Amygdala (tissue), 56 donors: ENCODE measurements at regions not wholly inside any gene's neighbourhood (a gene's known extent, or its start where the extent isn't known, plus 50 kb on each side); places are given as distances from the start of the nearest gene placed in this dataset.

ENCODE experiments used
- DNase-seq, 56 donors: peaks; one replicate each; lab custom pipeline; 2025; lab: John Stamatoyannopoulos, UW

DNA sequence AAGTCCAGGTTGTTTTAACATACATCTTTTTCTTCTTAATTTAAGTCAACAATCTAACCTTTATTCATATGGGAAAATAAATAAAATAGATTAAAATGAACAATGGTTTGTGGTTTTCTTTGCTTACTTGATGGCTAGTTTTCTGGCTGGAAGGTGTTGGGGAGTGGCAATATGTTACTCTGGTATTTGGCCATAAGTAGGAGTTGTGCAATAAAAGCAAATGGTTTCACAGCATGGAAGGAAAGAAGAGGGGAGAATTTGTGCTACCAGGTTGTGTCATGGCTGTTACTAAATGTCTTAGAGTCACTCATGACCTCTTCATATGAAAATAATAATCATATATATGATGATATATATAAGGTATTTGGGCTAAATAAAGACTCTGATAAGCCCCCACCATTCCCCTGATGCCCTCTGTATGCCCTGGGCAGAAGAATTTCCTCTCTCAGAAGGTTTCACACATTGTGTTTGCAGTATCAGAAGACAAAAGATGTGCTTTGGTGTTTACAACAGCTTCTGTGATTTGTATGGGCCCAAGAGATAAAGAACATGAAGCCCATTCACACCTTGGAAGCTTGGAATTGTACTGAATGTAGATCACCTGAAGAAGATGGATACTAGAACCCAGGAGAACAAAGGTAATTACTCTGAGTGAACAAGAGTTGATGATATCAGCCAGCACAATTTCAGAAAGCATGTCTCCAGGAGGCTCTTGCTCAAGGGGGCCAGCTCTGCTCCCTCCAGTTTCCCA is 160.9 kb downstream of the ALG10B start:
- no peak for DNase-seq

DNA sequence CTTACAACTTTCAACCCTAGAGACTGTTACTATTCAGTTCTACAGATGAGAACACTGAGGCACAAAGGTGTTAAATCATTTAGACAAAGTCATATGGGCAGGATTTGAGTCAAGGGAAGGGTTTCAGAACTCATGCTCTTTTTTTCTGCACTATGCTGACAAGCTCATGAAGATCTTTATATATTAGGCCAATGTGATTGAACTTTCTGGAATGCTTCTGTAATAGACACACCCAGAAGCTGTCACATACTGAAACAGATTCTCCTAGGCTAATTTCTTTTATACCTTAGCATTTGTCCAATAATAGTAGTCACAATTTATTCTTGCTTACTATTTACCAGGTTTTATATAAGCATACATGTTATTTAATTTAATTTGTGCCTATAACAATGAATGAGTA is 164.0 kb downstream of the ALG10B start:
- no peak for DNase-seq

GRCh38 chr12:38484821-38485449 is 168.4 kb downstream of the ALG10B start:
- DNase-seq, result no peak

- DNase-seq, result no peak
These were observed 172.3 kb downstream of the ALG10B start for GRCh38 chr12:38488866-38489265.

DNA sequence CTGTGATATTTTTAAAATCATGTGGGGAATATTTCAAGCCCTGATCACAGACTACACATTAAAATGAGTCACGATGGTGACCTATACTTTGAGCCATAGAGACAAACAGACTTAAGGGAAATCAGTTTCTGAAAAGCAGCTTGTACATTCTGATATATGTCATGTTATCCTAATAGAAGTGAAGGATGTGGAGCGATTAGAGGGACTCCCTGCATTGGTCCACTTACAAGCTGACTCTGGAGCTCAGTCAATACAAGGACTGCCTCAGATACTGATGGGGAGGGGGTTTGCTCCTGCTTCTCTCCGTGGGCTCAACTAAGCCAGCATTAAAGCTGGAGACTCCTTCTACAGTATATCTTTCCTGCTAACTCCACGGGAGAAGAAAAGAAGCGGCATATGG is 173.5 kb downstream of the ALG10B start:
- no peak for DNase-seq

GRCh38 chr12:38490941-38491340 is 174.4 kb downstream of the ALG10B start:
- DNase-seq, result no peak

DNA sequence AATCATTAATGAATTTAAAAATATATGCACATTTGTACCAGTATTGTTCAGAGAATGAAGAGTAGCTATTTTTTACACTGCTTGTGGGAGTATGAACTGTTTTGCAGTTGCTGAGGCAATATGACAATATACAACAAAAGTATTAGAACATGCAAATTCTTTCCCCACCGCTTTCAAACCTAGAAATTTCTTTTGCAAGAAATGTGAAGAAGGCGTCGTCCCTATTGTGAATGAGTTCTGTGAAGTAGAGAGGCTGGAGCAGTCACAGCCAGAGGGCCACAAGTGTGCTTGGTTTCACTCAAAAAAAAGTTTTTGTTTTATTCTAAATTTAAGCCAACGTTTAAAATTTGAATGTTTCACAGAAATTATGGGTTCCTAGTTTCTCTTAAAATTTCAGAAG is 184.9 kb downstream of the ALG10B start:
- no peak for DNase-seq

- DNase-seq, result no peak
These were observed 185.4 kb downstream of the ALG10B start for GRCh38 chr12:38501991-38502390.

DNA sequence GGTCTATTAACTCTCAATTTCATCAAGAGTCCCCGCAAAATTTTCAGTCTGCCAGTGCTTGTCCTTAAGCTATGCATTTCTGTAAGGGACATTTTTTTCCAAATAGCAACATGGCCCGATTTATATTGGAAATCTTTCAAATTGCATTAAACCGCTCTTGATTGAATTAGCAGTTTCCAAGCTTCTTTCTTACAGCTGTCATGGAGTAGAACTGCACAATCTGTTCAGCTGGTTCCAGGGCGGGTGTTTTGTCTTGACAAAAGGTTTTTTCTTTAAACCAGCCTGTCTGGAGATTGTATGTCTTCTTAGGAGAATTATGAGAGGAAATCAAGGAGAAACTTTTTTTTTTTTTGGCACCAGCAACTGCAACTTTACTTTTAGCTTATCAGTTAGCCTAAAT is 185.8 kb downstream of the ALG10B start:
- peak in 5 of 56 donors; percentile 1 to 18 (median 4) for DNase-seq

GRCh38 chr12:38507839-38508238 is 191.3 kb downstream of the ALG10B start:
- no peak for DNase-seq

GRCh38 chr12:38508246-38508645 is 191.7 kb downstream of the ALG10B start:
- DNase-seq, result no peak

- DNase-seq, result no peak
These were observed 199.3 kb downstream of the ALG10B start for GRCh38 chr12:38515912-38516311.

DNA sequence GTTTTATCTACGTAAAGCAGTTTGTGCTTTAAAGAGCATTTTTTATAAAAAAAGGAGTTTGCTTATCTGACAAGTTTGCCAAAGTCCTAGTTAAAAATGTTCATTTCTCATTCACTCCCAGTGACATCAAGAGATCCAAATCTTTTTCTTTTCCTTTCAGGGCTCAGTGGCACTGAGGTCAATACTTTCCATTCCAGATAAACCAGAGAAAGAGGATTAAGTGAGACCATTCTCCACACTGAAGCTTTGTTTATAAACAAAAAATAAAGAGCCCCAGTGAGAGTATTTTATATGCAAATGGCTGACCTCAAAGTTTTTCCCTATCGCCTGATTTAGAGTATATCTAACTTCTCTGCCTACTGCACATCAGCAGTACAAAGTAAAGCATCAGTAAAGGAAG is 199.8 kb downstream of the ALG10B start:
- DNase-seq, result no peak

DNA sequence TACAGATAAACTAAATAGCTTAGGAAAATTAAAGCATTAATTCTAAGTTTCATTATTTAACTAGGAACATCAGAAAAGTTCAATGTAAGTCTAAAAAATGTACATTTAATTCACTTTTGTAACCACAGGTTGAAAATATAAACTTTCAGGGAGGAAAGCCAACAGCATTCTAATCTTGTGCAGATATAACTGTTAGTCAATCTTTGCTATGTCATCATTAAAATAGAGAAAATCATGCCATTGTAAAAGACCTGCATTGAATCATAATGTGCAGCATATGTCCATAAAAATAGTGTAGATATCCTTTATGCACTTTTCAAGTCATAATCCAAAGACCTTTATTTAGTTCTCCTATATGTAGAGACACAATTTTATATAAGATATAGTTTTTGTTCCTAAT is 207.3 kb downstream of the ALG10B start:
- no peak for DNase-seq

GRCh38 chr12:38527631-38528030 is 211.1 kb downstream of the ALG10B start:
- DNase-seq, result no peak

- DNase-seq, result no peak
These were observed 212.0 kb downstream of the ALG10B start for GRCh38 chr12:38528527-38528926.

DNA sequence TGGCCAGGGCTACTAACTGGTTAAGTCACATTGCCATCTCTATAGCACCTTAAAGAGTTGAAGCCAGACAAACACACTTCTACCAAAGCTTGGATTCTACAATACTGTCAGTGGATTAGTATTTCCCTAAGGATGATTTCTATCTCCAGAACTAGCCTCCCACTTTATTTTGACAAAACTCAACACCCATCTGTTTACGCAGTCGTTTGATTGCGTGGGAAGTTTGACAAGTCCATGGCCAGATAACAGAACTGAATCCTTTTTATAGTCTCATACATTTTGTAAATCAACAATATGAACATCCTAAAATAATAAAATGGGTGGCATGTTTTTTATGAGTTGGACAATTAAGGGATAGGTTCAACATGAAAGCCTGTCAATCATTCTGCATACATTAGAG is 212.7 kb downstream of the ALG10B start:
- peak in 6 of 56 donors; percentile 0 to 22 (median 8) for DNase-seq

- no peak for DNase-seq
These were observed 221.7 kb downstream of the ALG10B start for GRCh38 chr12:38538319-38538718.

DNA sequence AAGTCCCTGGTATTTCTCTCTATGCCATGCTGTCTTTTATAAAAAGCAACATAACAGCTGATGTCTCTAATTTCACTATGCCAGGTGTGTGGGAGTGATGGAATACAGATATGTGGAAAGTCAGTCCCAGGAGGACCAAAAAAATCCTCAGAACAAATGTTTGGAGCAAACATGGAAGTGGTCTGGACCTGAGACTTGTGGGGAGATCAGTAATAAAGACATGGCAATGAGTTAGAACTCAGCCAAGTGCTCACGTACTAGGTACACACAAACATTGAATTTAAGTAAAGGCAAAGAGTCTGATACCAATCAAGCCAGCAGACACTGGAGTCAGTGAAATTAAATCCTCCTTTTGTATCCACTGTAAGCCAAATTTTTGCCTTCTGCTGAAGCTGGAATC is 223.6 kb downstream of the ALG10B start:
- no peak for DNase-seq

- DNase-seq, result no peak
These were observed 225.3 kb downstream of the ALG10B start for GRCh38 chr12:38541849-38542248.

DNA sequence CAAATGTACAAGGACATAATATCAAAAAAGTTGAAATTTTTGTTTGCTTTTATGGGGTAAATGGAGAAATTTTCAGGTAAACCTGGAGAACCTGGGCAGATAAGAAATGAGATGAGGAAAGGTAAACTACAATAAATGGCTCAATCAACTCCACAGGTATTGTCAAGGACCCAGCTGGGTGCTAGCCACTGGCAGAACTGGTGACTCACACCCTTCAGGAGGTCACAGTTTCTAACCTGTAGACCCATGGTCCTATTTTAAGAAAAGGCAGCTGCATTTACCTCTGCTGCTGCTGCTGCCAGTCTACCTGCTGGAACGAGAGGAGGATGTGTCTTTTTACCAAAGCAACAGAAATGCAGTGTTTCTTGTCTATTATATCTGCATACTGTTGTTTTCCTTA is 226.6 kb downstream of the ALG10B start:
- DNase-seq, result no peak

DNA sequence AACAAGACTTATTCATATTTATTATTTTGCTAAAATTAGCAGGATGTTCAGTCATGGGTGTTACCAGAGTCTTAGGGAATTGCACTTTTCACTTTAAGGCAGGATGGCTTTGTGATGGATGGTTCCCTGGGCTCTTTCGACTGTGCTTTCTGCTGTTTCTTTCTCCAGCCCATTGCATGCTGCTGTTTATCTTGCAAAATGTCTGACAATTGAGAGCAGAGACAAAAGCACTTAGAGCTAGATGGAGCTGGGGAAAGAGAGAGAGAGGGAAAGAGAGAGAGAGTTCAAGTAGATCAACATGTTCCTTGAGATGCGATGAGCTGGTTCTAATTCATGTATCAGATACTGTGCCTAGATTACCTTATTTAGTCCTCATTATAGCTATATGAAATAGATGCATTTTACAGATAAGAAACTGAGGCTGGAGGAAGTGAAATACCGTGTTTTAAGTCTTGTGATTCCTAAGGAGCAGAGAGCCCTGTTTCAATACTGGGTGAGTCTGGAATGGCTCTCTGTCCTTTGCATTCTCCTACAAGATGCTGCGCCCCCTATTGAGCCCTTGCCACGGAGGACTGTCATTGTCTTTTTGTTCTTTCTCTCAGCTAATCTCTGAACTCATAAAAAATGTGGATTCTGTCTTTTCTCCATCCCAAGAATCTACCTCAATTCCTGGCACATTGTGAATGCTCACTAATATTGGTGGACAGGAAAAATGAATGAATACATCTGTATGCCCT is 227.9 kb downstream of the ALG10B start:
- no peak for DNase-seq
